OCI-LY7 (cell line): ENCODE measurements at regions not wholly inside any gene's neighbourhood (a gene's known extent, or its start where the extent isn't known, plus 50 kb on each side); places are given as distances from the start of the nearest gene placed in this dataset.
"Not testable (repeated sequence)": the region's sequence is repeated elsewhere in the genome, so short reads cannot be mapped to it uniquely, and the experiment has no call there.

ENCODE experiments used
- BruUV-seq: library from RNA; stranded (reverse); fragments of 400-500 nt; replicated peaks from 2 replicates; lab custom pipeline; 2021; lab: Mats Ljungman, UMichigan
- CTCF ChIA-PET: fragments of 300-600 bp; sonication (Branson Sonifier 250); formaldehyde crosslinking; loops from one replicate; lab custom pipeline; 2022; ENCODE audit warnings: antibody characterized with exemption; ENCODE audit not compliant: unreplicated experiment; lab: Charles Lee
- POLR2A ChIA-PET: fragments of 300-600 bp; sonication (Branson Sonifier 250); formaldehyde crosslinking; loops from one replicate; lab custom pipeline; 2022; ENCODE audit warnings: antibody characterized with exemption; lab: Charles Lee
- DNase-seq: peaks from one replicate; pipeline ENCODE4 v3.0.0-alpha.2; 2015; ENCODE audit warnings: low spot score
- H2AFZ ChIP-seq: fragments of 200-600 bp; sonication (generic), shearing (Covaris generic); 2 replicates; pipeline ENCODE4 v1.6.1; 2014; ENCODE audit warnings: mild to moderate bottlenecking, antibody characterized with exemption, low read length, moderate library complexity
- H3K27ac ChIP-seq: fragments of 200-600 bp; sonication (generic); 2 replicates; pipeline ENCODE4 v1.5.1; 2014; ENCODE audit warnings: mixed run types, low read depth, mild to moderate bottlenecking, moderate library complexity, low read length, inconsistent platforms; ENCODE audit not compliant: poor library complexity, severe bottlenecking
- H3K36me3 ChIP-seq: fragments of 200-600 bp; sonication (generic); 2 replicates; pipeline ENCODE4 v1.6.1; 2014; ENCODE audit warnings: mild to moderate bottlenecking, antibody characterized with exemption, low read length, moderate library complexity, mixed read lengths; ENCODE audit not compliant: insufficient read depth
- H3K4me1 ChIP-seq: fragments of 200-600 bp; sonication (generic); 2 replicates; pipeline ENCODE4 v1.5.1; 2014; ENCODE audit warnings: mild to moderate bottlenecking, low read length; ENCODE audit not compliant: insufficient read depth, poor library complexity, severe bottlenecking
- H3K4me2 ChIP-seq: fragments of 200-600 bp; sonication (generic); 2 replicates; pipeline ENCODE4 v1.6.1; 2014; ENCODE audit warnings: mild to moderate bottlenecking, low read length
- H3K4me3 ChIP-seq: fragments of 200-600 bp; sonication (generic); 2 replicates; pipeline ENCODE4 v1.5.1; 2014; ENCODE audit warnings: mild to moderate bottlenecking, low read depth, low read length; ENCODE audit not compliant: poor library complexity, severe bottlenecking
- H3K79me2 ChIP-seq: fragments of 200-600 bp; sonication (generic); 2 replicates; pipeline ENCODE4 v1.6.1; 2016; ENCODE audit warnings: low read depth, mild to moderate bottlenecking, low read length, moderate library complexity, mixed read lengths; ENCODE audit not compliant: insufficient read depth
- H3K9me2 ChIP-seq: fragments of 200-600 bp; sonication (generic); 2 replicates; pipeline ENCODE4 v1.6.1; 2016; ENCODE audit warnings: mild to moderate bottlenecking, low read length, mixed read lengths; ENCODE audit not compliant: insufficient read depth
- H3K9me3 ChIP-seq: fragments of 200-600 bp; sonication (generic); 2 replicates; pipeline ENCODE4 v1.6.1; 2014; ENCODE audit warnings: mild to moderate bottlenecking, mixed run types, low read length, mixed read lengths
- H4K20me1 ChIP-seq: fragments of 200-600 bp; sonication (generic); 2 replicates; pipeline ENCODE4 v1.6.1; 2014; ENCODE audit warnings: mild to moderate bottlenecking, antibody characterized with exemption, low read length, moderate library complexity, mixed read lengths; ENCODE audit not compliant: insufficient read depth
- intact Hi-C: fragments of 100-400 bp; cut with micrococcal nuclease; formaldehyde crosslinking; loops from one replicate; pipeline ENCODE4 v1.10.0; 2022; ENCODE audit not compliant: unreplicated experiment

- H3K4me2 ChIP-seq, DNase-seq, H4K20me1 ChIP-seq, H3K36me3 ChIP-seq, POLR2A ChIA-PET, intact Hi-C loops, CTCF ChIA-PET, H3K9me2 ChIP-seq, BruUV-seq, H3K4me1 ChIP-seq, H3K4me3 ChIP-seq, H2AFZ ChIP-seq, H3K27ac ChIP-seq, H3K79me2 ChIP-seq: not testable (repeated sequence)
- peaks cover 11% of the 10 kb centered on the region; the same call in 1 of the 2 replicates for H3K9me3 ChIP-seq
Observed at GRCh38 chr17:26881195-26881594, 412.7 kb upstream of the WSB1 start.

GRCh38 chr17:26882097-26882761 lies 411.7 kb upstream of the WSB1 start:
- DNase-seq, H3K9me3 ChIP-seq, POLR2A ChIA-PET, H3K36me3 ChIP-seq, CTCF ChIA-PET, H3K27ac ChIP-seq, intact Hi-C loops, H3K79me2 ChIP-seq, H3K4me1 ChIP-seq, H2AFZ ChIP-seq, BruUV-seq, H4K20me1 ChIP-seq, H3K4me2 ChIP-seq, H3K9me2 ChIP-seq, H3K4me3 ChIP-seq: not testable (repeated sequence)

GRCh38 chr17:26883878-26884740 lies 409.8 kb upstream of the WSB1 start:
- H3K79me2 ChIP-seq, H3K27ac ChIP-seq, CTCF ChIA-PET, BruUV-seq, H4K20me1 ChIP-seq, H3K9me2 ChIP-seq, DNase-seq, H3K9me3 ChIP-seq, POLR2A ChIA-PET, H2AFZ ChIP-seq, H3K4me3 ChIP-seq, intact Hi-C loops, H3K4me2 ChIP-seq, H3K4me1 ChIP-seq, H3K36me3 ChIP-seq: not testable (repeated sequence)

- H2AFZ ChIP-seq, CTCF ChIA-PET, DNase-seq, H4K20me1 ChIP-seq, POLR2A ChIA-PET, H3K4me1 ChIP-seq, intact Hi-C loops, H3K27ac ChIP-seq, H3K79me2 ChIP-seq, H3K9me3 ChIP-seq, H3K4me2 ChIP-seq, H3K9me2 ChIP-seq, H3K4me3 ChIP-seq, BruUV-seq, H3K36me3 ChIP-seq: not testable (repeated sequence)
Observed at GRCh38 chr17:26884741-26885059, 409.2 kb upstream of the WSB1 start.

DNA sequence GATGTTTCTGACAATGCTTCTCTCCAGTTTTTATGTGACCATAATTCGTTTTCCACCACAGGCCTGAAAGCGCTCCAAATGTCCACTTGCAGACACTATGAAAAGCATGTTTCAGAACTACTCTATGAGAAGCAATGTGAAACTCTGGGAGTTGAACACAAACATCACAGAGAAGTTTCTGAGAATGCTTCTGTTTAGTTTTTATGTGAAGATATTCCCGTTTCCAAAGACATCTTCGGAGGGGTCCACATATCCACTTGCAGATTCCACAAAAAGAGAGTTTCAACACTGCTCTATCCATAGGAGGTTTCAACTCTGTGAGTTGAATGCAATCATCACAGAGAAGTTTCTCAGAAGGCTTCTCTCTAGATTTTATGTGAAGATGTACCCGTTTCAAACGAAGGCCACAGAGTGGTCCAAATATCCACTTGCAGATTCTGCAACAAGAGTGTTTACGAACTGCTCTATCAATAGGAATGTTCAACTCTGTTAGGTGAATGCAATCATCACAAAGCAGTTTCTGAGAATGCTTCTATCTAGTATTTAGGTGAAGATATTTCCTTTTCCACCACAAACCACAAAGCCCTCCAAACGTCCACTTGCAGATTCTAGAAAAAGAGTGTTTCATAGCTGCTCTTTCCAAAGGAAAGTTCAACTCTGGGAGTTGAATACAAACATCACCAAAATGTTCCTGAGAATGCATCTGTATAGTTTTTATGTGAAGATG lies 408.5 kb upstream of the WSB1 start:
- H3K27ac ChIP-seq, H3K79me2 ChIP-seq, H3K4me2 ChIP-seq, intact Hi-C loops, H3K9me2 ChIP-seq, CTCF ChIA-PET, H4K20me1 ChIP-seq, H3K4me3 ChIP-seq, DNase-seq, H2AFZ ChIP-seq, BruUV-seq, H3K9me3 ChIP-seq, H3K4me1 ChIP-seq, H3K36me3 ChIP-seq: not testable (repeated sequence)
- POLR2A ChIA-PET, result interaction anchor here (0.7 kb wide), 2 partner anchors 265 to 965 kb away, joined by 6 to 8 read pairs; no protein-coding TSS in a partner anchor
